ENCODE measurements at regions not wholly inside any gene's neighbourhood (a gene's known extent, or its start where the extent isn't known, plus 50 kb on each side); places are given as distances from the start of the nearest gene placed in this dataset.

GRCh38 chr1:116201911-116202310 is 90.7 kb downstream of the MAB21L3 start:
- BruUV-seq (replicated peaks), result no TSS peak
- DNase-seq (ENCODE audit: low spot score), result no peak
- H3K4me3 ChIP-seq (ENCODE audit: low read depth, low read length, poor library complexity, severe bottlenecking), result no peak overlapping the region
- no peaks in the 10 kb centered on the region for H3K9me3 ChIP-seq (ENCODE audit: low read depth, low read length, poor library complexity, severe bottlenecking)
- peaks cover 5% of the 10 kb centered on the region for H3K4me1 ChIP-seq (ENCODE audit: insufficient read depth, low read length, poor library complexity, severe bottlenecking)
- H3K27ac ChIP-seq (ENCODE audit: low read depth, low read length, poor library complexity, severe bottlenecking), result no peak overlapping the region
- ChIA-PET CTCF (no interaction called here), POLR2A (ENCODE audit: low non-redundant PET) (no interaction called here)
- no peak for TF ChIP-seq EZH2 (IDR thresholded peaks at IDR 0.05; ENCODE audit: borderline replicate concordance, low read depth, low read length, poor library complexity, severe bottlenecking)
- TF ChIP-seq, protein P1, sequence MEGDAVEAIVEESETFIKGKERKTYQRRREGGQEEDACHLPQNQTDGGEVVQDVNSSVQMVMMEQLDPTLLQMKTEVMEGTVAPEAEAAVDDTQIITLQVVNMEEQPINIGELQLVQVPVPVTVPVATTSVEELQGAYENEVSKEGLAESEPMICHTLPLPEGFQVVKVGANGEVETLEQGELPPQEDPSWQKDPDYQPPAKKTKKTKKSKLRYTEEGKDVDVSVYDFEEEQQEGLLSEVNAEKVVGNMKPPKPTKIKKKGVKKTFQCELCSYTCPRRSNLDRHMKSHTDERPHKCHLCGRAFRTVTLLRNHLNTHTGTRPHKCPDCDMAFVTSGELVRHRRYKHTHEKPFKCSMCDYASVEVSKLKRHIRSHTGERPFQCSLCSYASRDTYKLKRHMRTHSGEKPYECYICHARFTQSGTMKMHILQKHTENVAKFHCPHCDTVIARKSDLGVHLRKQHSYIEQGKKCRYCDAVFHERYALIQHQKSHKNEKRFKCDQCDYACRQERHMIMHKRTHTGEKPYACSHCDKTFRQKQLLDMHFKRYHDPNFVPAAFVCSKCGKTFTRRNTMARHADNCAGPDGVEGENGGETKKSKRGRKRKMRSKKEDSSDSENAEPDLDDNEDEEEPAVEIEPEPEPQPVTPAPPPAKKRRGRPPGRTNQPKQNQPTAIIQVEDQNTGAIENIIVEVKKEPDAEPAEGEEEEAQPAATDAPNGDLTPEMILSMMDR (conservative IDR thresholded peaks at IDR 0.05; ENCODE audit: low read depth, low read length), result no peak
- intact Hi-C loops (cut with micrococcal nuclease; ENCODE audit: unreplicated experiment), result no loop called here
- H3K27me3 ChIP-seq (replicated peaks; ENCODE audit: insufficient read depth, low read depth, low read length, poor library complexity), result no peaks in the 10 kb centered on the region
- no peaks in the 10 kb centered on the region for H3K36me3 ChIP-seq (ENCODE audit: insufficient read depth, low read length, poor library complexity, severe bottlenecking)

- Histone ChIP-seq H3K4me3 (ENCODE audit: low read depth, low read length, poor library complexity, severe bottlenecking) (no peak overlapping the region), H3K27me3 (replicated peaks; ENCODE audit: insufficient read depth, low read depth, low read length, poor library complexity) (no peaks in the 10 kb centered on the region), H3K36me3 (ENCODE audit: insufficient read depth, low read length, poor library complexity, severe bottlenecking) (no peaks in the 10 kb centered on the region), H3K27ac (ENCODE audit: low read depth, low read length, poor library complexity, severe bottlenecking) (no peak overlapping the region), H3K4me1 (ENCODE audit: insufficient read depth, low read length, poor library complexity, severe bottlenecking) (peaks cover 5% of the 10 kb centered on the region), H3K9me3 (ENCODE audit: low read depth, low read length, poor library complexity, severe bottlenecking) (no peaks in the 10 kb centered on the region)
- intact Hi-C loops (cut with micrococcal nuclease; ENCODE audit: unreplicated experiment), result no loop called here
- TF ChIP-seq EZH2 (IDR thresholded peaks at IDR 0.05; ENCODE audit: borderline replicate concordance, low read depth, low read length, poor library complexity, severe bottlenecking), result no peak
- TF ChIP-seq, protein P1 (conservative IDR thresholded peaks at IDR 0.05; ENCODE audit: low read depth, low read length), result no peak
- ChIA-PET POLR2A (ENCODE audit: low non-redundant PET) (no interaction called here), CTCF (no interaction called here)
- no peak for DNase-seq (ENCODE audit: low spot score)
- no TSS peak for BruUV-seq (replicated peaks)
Measured at GRCh38 chr1:116203181-116203723, 92.1 kb downstream of the MAB21L3 start.

GRCh38 chr1:116203920-116204319 is 92.7 kb downstream of the MAB21L3 start:
- BruUV-seq (replicated peaks), result no TSS peak
- Histone ChIP-seq H3K27me3 (replicated peaks; ENCODE audit: insufficient read depth, low read depth, low read length, poor library complexity) (no peaks in the 10 kb centered on the region), H3K4me1 (ENCODE audit: insufficient read depth, low read length, poor library complexity, severe bottlenecking) (peaks cover 5% of the 10 kb centered on the region), H3K36me3 (ENCODE audit: insufficient read depth, low read length, poor library complexity, severe bottlenecking) (no peaks in the 10 kb centered on the region), H3K27ac (ENCODE audit: low read depth, low read length, poor library complexity, severe bottlenecking) (no peak overlapping the region), H3K9me3 (ENCODE audit: low read depth, low read length, poor library complexity, severe bottlenecking) (no peaks in the 10 kb centered on the region), H3K4me3 (ENCODE audit: low read depth, low read length, poor library complexity, severe bottlenecking) (no peak overlapping the region)
- POLR2A ChIA-PET (ENCODE audit: low non-redundant PET), result no interaction called here
- CTCF ChIA-PET, result no interaction called here
- no peak for TF ChIP-seq EZH2 (IDR thresholded peaks at IDR 0.05; ENCODE audit: borderline replicate concordance, low read depth, low read length, poor library complexity, severe bottlenecking)
- TF ChIP-seq, protein P1 (conservative IDR thresholded peaks at IDR 0.05; ENCODE audit: low read depth, low read length), result no peak
- intact Hi-C loops (cut with micrococcal nuclease; ENCODE audit: unreplicated experiment), result no loop called here
- no peak for DNase-seq (ENCODE audit: low spot score)
